PC-9 (cell line): ENCODE measurements at regions not wholly inside any gene's neighbourhood (a gene's known extent, or its start where the extent isn't known, plus 50 kb on each side); places are given as distances from the start of the nearest gene placed in this dataset.
A peak's percentile ranks its signal among the peaks of the same experiment; 100 is the strongest.

ENCODE experiments used
- BruUV-seq: library from RNA; stranded (reverse); fragments of 400-500 nt; replicated peaks from 2 replicates; lab custom pipeline; 2021; lab: Mats Ljungman, UMichigan
- CTCF ChIA-PET: fragments of 300-600 bp; sonication (Branson Sonifier 250); formaldehyde crosslinking; loops from one replicate; lab custom pipeline; 2022; ENCODE audit warnings: antibody characterized with exemption; lab: Charles Lee
- POLR2A ChIA-PET: fragments of 300-600 bp; sonication (Branson Sonifier 250); formaldehyde crosslinking; loops from one replicate; lab custom pipeline; 2022; ENCODE audit warnings: antibody characterized with exemption; ENCODE audit not compliant: unreplicated experiment; lab: Charles Lee
- DNase-seq, 2 experiments: peaks; one replicate each; pipeline versions ENCODE4 v3.0.0 to v3.0.0-alpha.2; 2015 to 2022; ENCODE audit warnings: mixed read lengths in 1 of 2
- H2AFZ ChIP-seq: fragments of 200-600 bp; sonication (generic); 2 replicates; pipeline ENCODE4 v1.8.1; 2017; ENCODE audit warnings: antibody characterized with exemption
- H3F3A ChIP-seq: fragments of 200-600 bp; sonication (generic); 2 replicates; pipeline ENCODE4 v1.8.1; 2017; ENCODE audit warnings: antibody characterized with exemption, mild to moderate bottlenecking, low read depth; ENCODE audit not compliant: insufficient read depth
- H3K27ac ChIP-seq: fragments of 200-600 bp; sonication (generic); 2 replicates; pipeline ENCODE4 v1.6.1; 2016; ENCODE audit warnings: mixed run types
- H3K27me3 ChIP-seq: fragments of 200-600 bp; sonication (generic); 2 replicates; pipeline ENCODE4 v1.6.1; 2016; ENCODE audit warnings: low read depth, mixed run types; ENCODE audit not compliant: insufficient read depth
- H3K36me3 ChIP-seq: fragments of 200-600 bp; sonication (generic); 2 replicates; pipeline ENCODE4 v1.6.1; 2016; ENCODE audit warnings: low read depth, mixed run types
- H3K4me1 ChIP-seq: fragments of 200-600 bp; sonication (generic); replicated peaks from 2 replicates; pipeline ENCODE4 v1.6.1; 2016; ENCODE audit warnings: mixed run types; ENCODE audit not compliant: insufficient read depth
- H3K4me2 ChIP-seq: fragments of 200-600 bp; sonication (generic); 2 replicates; pipeline ENCODE4 v1.6.1; 2017; ENCODE audit warnings: mixed run types
- H3K4me3 ChIP-seq: fragments of 200-600 bp; sonication (generic); 2 replicates; pipeline ENCODE4 v1.6.1; 2016; ENCODE audit warnings: mixed run types
- H3K79me2 ChIP-seq: fragments of 200-600 bp; sonication (generic); 2 replicates; pipeline ENCODE4 v1.6.1; 2017; ENCODE audit warnings: low read depth, mixed run types
- H3K9me2 ChIP-seq: fragments of 200-600 bp; sonication (generic); 2 replicates; pipeline ENCODE4 v1.8.1; 2017; ENCODE audit warnings: mild to moderate bottlenecking; ENCODE audit not compliant: insufficient read depth
- H3K9me3 ChIP-seq: fragments of 200-600 bp; sonication (generic); 2 replicates; pipeline ENCODE4 v1.8.1; 2016; ENCODE audit warnings: low read depth; ENCODE audit not compliant: insufficient read depth
- H4K20me1 ChIP-seq: fragments of 200-600 bp; sonication (generic); 2 replicates; pipeline ENCODE4 v1.8.1; 2017; ENCODE audit not compliant: insufficient read depth
- EZH2 ChIP-seq: fragments of 200-600 bp; sonication (generic); IDR thresholded peaks from 2 replicates; pipeline ENCODE4 v1.8.0; 2017; ENCODE audit warnings: antibody characterized with exemption, low read depth
- intact Hi-C: fragments of 100-400 bp; cut with micrococcal nuclease; formaldehyde crosslinking; loops from one replicate; pipeline ENCODE4 v1.10.0; 2022; ENCODE audit not compliant: unreplicated experiment
- TF ChIP-seq, protein P1 (sequence below): fragments of 200-600 bp; sonication (generic); conservative IDR thresholded peaks from 2 replicates; pipeline ENCODE4 v1.6.1; 2017; ENCODE audit warnings: mixed run types, antibody characterized with exemption, mild to moderate bottlenecking, moderate library complexity

DNA sequence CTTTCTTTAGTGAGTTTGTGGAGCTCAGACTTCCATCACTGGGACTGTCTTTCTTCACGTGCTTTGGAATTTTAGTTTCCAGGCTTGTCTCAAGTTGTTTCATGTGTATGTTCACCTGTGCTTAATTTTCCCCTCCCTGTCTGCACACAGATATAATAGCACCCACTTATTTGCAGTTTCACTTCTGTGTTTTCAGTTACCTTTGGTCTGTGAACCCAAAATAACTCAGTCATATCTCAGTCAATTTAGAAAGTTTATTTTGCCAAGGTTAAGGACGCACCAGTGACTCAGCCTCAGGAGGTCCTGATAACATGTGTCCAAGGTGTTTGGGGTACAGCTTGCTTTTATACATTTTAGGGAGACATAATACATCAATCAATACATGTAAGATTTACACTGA, 330.4 kb downstream of the ICE1 start:
- POLR2A ChIA-PET: no interaction called here
- DNase-seq: peak in 1 of 2 experiments; percentile 23
- Histone ChIP-seq H4K20me1 (no peaks in the 10 kb centered on the region), H3K9me2 (no peaks in the 10 kb centered on the region), H3K4me3 (no peak overlapping the region), H3K4me2 (no peak overlapping the region), H3K27me3 (peaks cover 46% of the 10 kb centered on the region), H3F3A (no peaks in the 10 kb centered on the region), H2AFZ (no peak overlapping the region), H3K79me2 (no peaks in the 10 kb centered on the region), H3K4me1 (no peaks in the 10 kb centered on the region), H3K9me3 (no peaks in the 10 kb centered on the region), H3K36me3 (no peaks in the 10 kb centered on the region), H3K27ac (no peak overlapping the region)
- CTCF ChIA-PET: no interaction called here
- TF ChIP-seq, protein P1, sequence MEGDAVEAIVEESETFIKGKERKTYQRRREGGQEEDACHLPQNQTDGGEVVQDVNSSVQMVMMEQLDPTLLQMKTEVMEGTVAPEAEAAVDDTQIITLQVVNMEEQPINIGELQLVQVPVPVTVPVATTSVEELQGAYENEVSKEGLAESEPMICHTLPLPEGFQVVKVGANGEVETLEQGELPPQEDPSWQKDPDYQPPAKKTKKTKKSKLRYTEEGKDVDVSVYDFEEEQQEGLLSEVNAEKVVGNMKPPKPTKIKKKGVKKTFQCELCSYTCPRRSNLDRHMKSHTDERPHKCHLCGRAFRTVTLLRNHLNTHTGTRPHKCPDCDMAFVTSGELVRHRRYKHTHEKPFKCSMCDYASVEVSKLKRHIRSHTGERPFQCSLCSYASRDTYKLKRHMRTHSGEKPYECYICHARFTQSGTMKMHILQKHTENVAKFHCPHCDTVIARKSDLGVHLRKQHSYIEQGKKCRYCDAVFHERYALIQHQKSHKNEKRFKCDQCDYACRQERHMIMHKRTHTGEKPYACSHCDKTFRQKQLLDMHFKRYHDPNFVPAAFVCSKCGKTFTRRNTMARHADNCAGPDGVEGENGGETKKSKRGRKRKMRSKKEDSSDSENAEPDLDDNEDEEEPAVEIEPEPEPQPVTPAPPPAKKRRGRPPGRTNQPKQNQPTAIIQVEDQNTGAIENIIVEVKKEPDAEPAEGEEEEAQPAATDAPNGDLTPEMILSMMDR: no peak
- intact Hi-C loops: no loop called here
- BruUV-seq: no TSS peak

DNA sequence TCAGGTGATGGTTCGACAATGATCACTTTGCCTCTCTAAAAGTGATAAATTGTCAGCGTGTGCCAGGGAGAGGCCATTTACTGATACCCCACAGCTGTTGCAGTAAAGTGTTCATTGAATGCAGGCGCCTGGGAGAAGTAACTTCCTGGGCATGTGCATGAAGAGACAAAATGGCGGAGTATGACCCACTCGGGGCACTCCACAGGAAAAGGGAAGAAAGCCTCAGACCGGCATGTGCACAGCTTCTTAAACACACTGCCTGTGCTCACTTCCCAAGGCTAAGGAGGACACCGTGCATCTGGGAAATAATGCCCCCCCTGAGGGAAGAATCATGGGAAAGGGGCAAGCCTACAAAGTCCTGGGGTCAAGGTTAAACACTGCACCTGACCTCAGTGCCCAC, 329.5 kb downstream of the ICE1 start:
- no peaks in the 10 kb centered on the region for H3K9me2 ChIP-seq
- TF ChIP-seq, protein P1: no peak
- no peak for TF ChIP-seq EZH2
- no peaks in the 10 kb centered on the region for H3K79me2 ChIP-seq
- no peak overlapping the region for H3K4me3 ChIP-seq
- no peaks in the 10 kb centered on the region for H3K4me1 ChIP-seq
- H3K4me2 ChIP-seq: no peak overlapping the region
- peaks cover 46% of the 10 kb centered on the region for H3K27me3 ChIP-seq
- no peaks in the 10 kb centered on the region for H3K36me3 ChIP-seq
- H3K9me3 ChIP-seq: no peaks in the 10 kb centered on the region
- H3K27ac ChIP-seq: no peak overlapping the region
- intact Hi-C loops: no loop called here
- no peaks in the 10 kb centered on the region for H3F3A ChIP-seq
- H4K20me1 ChIP-seq: no peaks in the 10 kb centered on the region
- H2AFZ ChIP-seq: no peak overlapping the region
- CTCF ChIA-PET: no interaction called here
- BruUV-seq: no TSS peak
- POLR2A ChIA-PET: no interaction called here
- DNase-seq: peak in 1 of 2 experiments; percentile 32

DNA sequence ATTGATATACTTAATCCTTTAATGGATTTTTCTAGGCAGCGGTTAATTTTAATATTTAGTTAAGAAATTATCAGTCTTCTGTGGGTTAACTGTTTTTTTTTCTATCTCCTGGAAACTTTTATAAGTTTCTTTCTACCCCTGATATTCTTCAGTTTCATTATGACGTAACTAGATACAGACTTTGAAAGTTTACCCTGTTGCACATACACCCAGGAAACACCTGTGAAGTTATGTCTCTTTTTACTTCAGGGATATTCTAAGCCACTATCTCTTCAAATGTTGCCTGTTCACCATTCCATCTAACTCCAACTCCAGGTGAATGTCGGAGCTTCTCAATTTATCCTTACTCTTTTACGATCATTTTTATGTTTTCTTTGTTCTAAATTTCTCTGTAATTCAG, 329.0 kb downstream of the ICE1 start:
- no peak for TF ChIP-seq EZH2
- TF ChIP-seq, protein P1: no peak
- no TSS peak for BruUV-seq
- Histone ChIP-seq H3K4me3 (no peak overlapping the region), H3K36me3 (no peaks in the 10 kb centered on the region), H3K4me2 (no peak overlapping the region), H3K79me2 (no peaks in the 10 kb centered on the region), H3K9me3 (no peaks in the 10 kb centered on the region), H3K27me3 (peaks cover 46% of the 10 kb centered on the region), H4K20me1 (no peaks in the 10 kb centered on the region), H3K4me1 (no peaks in the 10 kb centered on the region), H2AFZ (no peak overlapping the region), H3F3A (no peaks in the 10 kb centered on the region), H3K9me2 (no peaks in the 10 kb centered on the region), H3K27ac (no peak overlapping the region)
- peak in 1 of 2 experiments; percentile 20 for DNase-seq
- intact Hi-C loops: no loop called here
- POLR2A ChIA-PET: no interaction called here
- CTCF ChIA-PET: no interaction called here
